Mammary epithelial cell (primary cell): ENCODE measurements at regions not wholly inside any gene's neighbourhood (a gene's known extent, or its start where the extent isn't known, plus 50 kb on each side); places are given as distances from the start of the nearest gene placed in this dataset.

Experiments used
- CTCF ChIP-seq, 2 donors: IDR thresholded peaks in 1 of 2; conservative IDR thresholded peaks in 1 of 2; 2 replicates each; pipeline ENCODE4 v1.5.1; 2011 to 2012; ENCODE audit warnings: inconsistent platforms in 2 of 2, low read length in 2 of 2, mild to moderate bottlenecking in 2 of 2, control low read depth in 1 of 2, low read depth in 1 of 2; ENCODE audit not compliant: insufficient read depth in 1 of 2; ENCODE audit errors: extremely low read depth in 1 of 2
- EZH2 ChIP-seq: IDR thresholded peaks from 2 replicates; pipeline ENCODE4 v1.6.1; 2012; ENCODE audit warnings: low read length, inconsistent platforms, borderline replicate concordance

- TF ChIP-seq CTCF (conservative IDR thresholded peaks at IDR 0.05 in 1 of 2, IDR thresholded peaks at IDR 0.05 in 1 of 2; ENCODE audit: extremely low read depth in 1 of 2, insufficient read depth in 1 of 2, low read depth in 1 of 2, low read length in 2 of 2): no peak
- TF ChIP-seq EZH2: no peak
These were observed 387.7 kb upstream of the TEX13C start for GRCh38 chrX:124931958-124932357.
